Caco-2 (cell line): ENCODE measurements at regions not wholly inside any gene's neighbourhood (a gene's known extent, or its start where the extent isn't known, plus 50 kb on each side); places are given as distances from the start of the nearest gene placed in this dataset.

Source experiments
- BruUV-seq: library from RNA; stranded (reverse); fragments of 400-500 nt; replicated peaks from 2 replicates; lab custom pipeline; 2021; lab: Mats Ljungman, UMichigan
- CTCF ChIA-PET: fragments of 300-600 bp; sonication (Branson Sonifier 250); formaldehyde crosslinking; loops from one replicate; lab custom pipeline; 2022; ENCODE audit warnings: antibody characterized with exemption; lab: Charles Lee
- POLR2A ChIA-PET: fragments of 300-600 bp; sonication (Branson Sonifier 250); formaldehyde crosslinking; loops from one replicate; lab custom pipeline; 2022; ENCODE audit warnings: antibody characterized with exemption; lab: Charles Lee
- DNase-seq, 2 experiments: peaks; one replicate each; pipeline versions ENCODE4 v3.0.0 to v3.0.0-alpha.2; 2020 to 2022
- H3K27me3 ChIP-seq: replicated peaks from 2 replicates; pipeline ENCODE4 v1.6.0; 2011; ENCODE audit warnings: low read length; ENCODE audit not compliant: control insufficient read depth, insufficient read depth
- H3K36me3 ChIP-seq: 2 replicates; pipeline ENCODE4 v1.5.1; 2011; ENCODE audit warnings: low read length; ENCODE audit not compliant: control insufficient read depth, insufficient read depth
- H3K4me1 ChIP-seq: fragments of 250-450 bp; sonication (Bioruptor Pico); 2 replicates; pipeline ENCODE4 v1.5.1; 2020; ENCODE audit warnings: mild to moderate bottlenecking
- H3K4me3 ChIP-seq: 2 replicates; pipeline ENCODE4 v1.5.1; 2011; ENCODE audit warnings: low read depth, mild to moderate bottlenecking, control low read depth, low read length
- H3K9me3 ChIP-seq: fragments of 250-450 bp; sonication (Bioruptor Pico); 2 replicates; pipeline ENCODE4 v1.5.1; 2020; ENCODE audit warnings: mild to moderate bottlenecking, moderate library complexity
- H3K27ac Mint-ChIP-seq: one replicate; pipeline ENCODE4 v1.8.0; 2022; ENCODE audit warnings: mixed read lengths; ENCODE audit not compliant: unreplicated experiment
- H3K27me3 Mint-ChIP-seq: one replicate; pipeline ENCODE4 v1.8.0; 2022; ENCODE audit warnings: mixed read lengths; ENCODE audit not compliant: insufficient read depth, unreplicated experiment
- H3K36me3 Mint-ChIP-seq: one replicate; pipeline ENCODE4 v1.8.0; 2022; ENCODE audit warnings: mild to moderate bottlenecking, mixed read lengths; ENCODE audit not compliant: insufficient read depth, unreplicated experiment
- H3K4me1 Mint-ChIP-seq: one replicate; pipeline ENCODE4 v1.8.0; 2022; ENCODE audit warnings: low read depth, mixed read lengths; ENCODE audit not compliant: unreplicated experiment
- H3K4me3 Mint-ChIP-seq: one replicate; pipeline ENCODE4 v1.8.0; 2022; ENCODE audit warnings: mild to moderate bottlenecking, moderate library complexity, mixed read lengths; ENCODE audit not compliant: unreplicated experiment
- H3K9me3 Mint-ChIP-seq: one replicate; pipeline ENCODE4 v1.8.0; 2022; ENCODE audit warnings: mixed read lengths; ENCODE audit not compliant: unreplicated experiment
- intact Hi-C: fragments of 100-400 bp; cut with micrococcal nuclease; formaldehyde crosslinking; loops from one replicate; pipeline ENCODE4 v1.10.0; 2022; ENCODE audit not compliant: unreplicated experiment
- TF ChIP-seq, protein P1 (sequence below), 2 experiments: fragments of 200-600 bp in 1 of 2; IDR thresholded peaks; 1 replicate in 1 of 2; 2 replicates in 1 of 2; pipeline versions ENCODE4 v1.5.1 to v1.8.0; 2011 to 2022; ENCODE audit warnings: antibody characterized with exemption in 1 of 2, control low read depth in 1 of 2, inconsistent platforms in 1 of 2, low read depth in 1 of 2, low read length in 1 of 2, mild to moderate bottlenecking in 1 of 2, moderate library complexity in 1 of 2; ENCODE audit not compliant: insufficient read depth in 1 of 2, severe bottlenecking in 1 of 2, unreplicated experiment in 1 of 2

DNA sequence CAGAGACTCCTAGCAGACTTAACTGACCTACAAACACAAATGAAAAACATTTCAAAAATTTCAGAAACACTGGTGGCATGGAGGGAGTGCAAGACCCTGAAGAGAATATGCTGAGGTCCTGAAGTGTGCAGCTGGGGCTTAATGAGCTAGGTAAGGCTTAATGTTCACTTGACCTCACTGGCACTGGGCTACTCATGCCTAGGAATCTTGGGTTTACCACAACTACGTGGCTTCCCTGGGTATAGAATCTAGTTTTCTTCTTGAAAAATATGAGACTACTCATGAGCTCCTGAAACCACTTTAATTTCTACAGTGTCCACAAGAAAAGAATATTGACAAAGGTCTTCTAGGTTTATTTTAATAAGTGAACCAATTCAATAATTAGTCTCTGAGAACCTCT is 139.8 kb downstream of the HNMT start:
- DNase-seq = no peak
- Mint-ChIP-seq H3K27me3 (no peaks in the 10 kb centered on the region), H3K4me1 (peaks cover 30% of the 10 kb centered on the region), H3K27ac (no peak overlapping the region), H3K4me3 (no peak overlapping the region), H3K36me3 (no peaks in the 10 kb centered on the region), H3K9me3 (peaks cover 24% of the 10 kb centered on the region)
- no peaks in the 10 kb centered on the region for H3K9me3 ChIP-seq
- H3K4me1 ChIP-seq = peaks cover 52% of the 10 kb centered on the region
- ChIA-PET CTCF (no interaction called here), POLR2A (no interaction called here)
- no peak overlapping the region for H3K4me3 ChIP-seq
- BruUV-seq = no TSS peak
- no peaks in the 10 kb centered on the region for H3K36me3 ChIP-seq
- no peaks in the 10 kb centered on the region for H3K27me3 ChIP-seq
- intact Hi-C loops = loop anchor here (2.0 to 10.0 kb wide), 2 partner anchors 69 to 621 kb away; no protein-coding TSS in a partner anchor
- TF ChIP-seq, protein P1, sequence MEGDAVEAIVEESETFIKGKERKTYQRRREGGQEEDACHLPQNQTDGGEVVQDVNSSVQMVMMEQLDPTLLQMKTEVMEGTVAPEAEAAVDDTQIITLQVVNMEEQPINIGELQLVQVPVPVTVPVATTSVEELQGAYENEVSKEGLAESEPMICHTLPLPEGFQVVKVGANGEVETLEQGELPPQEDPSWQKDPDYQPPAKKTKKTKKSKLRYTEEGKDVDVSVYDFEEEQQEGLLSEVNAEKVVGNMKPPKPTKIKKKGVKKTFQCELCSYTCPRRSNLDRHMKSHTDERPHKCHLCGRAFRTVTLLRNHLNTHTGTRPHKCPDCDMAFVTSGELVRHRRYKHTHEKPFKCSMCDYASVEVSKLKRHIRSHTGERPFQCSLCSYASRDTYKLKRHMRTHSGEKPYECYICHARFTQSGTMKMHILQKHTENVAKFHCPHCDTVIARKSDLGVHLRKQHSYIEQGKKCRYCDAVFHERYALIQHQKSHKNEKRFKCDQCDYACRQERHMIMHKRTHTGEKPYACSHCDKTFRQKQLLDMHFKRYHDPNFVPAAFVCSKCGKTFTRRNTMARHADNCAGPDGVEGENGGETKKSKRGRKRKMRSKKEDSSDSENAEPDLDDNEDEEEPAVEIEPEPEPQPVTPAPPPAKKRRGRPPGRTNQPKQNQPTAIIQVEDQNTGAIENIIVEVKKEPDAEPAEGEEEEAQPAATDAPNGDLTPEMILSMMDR (IDR thresholded peaks at IDR 0.05; ENCODE audit: insufficient read depth in 1 of 2, low read depth in 1 of 2, low read length in 1 of 2, severe bottlenecking in 1 of 2, unreplicated experiment in 1 of 2) = no peak

DNA sequence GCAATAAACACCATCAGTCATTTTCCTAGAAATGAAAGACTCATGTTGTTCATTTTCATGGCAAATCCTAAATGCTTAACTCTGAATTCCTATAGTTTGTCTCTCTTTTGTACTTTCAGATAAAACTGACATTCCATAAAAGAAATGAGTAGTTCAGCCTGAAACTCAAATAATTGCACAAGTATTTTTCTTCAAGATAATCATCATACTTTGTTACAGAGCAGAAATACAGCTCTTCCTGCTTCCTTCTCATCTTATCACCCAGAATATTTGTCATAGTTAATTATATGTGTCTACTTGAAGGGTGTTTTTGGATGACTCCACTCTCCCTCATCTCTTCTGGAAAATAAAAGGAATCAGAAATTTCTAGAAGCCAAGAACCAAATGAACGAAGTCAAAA is 141.1 kb downstream of the HNMT start:
- intact Hi-C loops = loop anchor here (1.0 to 10.0 kb wide), 6 partner anchors 15 to 619 kb away; partner anchors contain the start of gene HNMT
- peaks cover 55% of the 10 kb centered on the region for H3K4me1 ChIP-seq
- Mint-ChIP-seq H3K9me3 (peaks cover 22% of the 10 kb centered on the region), H3K27ac (peak overlapping the region; percentile 76), H3K27me3 (no peaks in the 10 kb centered on the region), H3K4me1 (peaks cover 34% of the 10 kb centered on the region), H3K36me3 (no peaks in the 10 kb centered on the region), H3K4me3 (peak overlapping the region; percentile 3)
- no peaks in the 10 kb centered on the region for H3K36me3 ChIP-seq
- H3K9me3 ChIP-seq = no peaks in the 10 kb centered on the region
- BruUV-seq = no TSS peak
- DNase-seq = peak in 1 of 2 experiments; percentile 10
- H3K4me3 ChIP-seq = no peak overlapping the region
- ChIA-PET CTCF (no interaction called here), POLR2A (interaction anchor here (0.6 kb wide), 1 partner anchor 141 kb away, joined by 3 read pairs; no protein-coding TSS in a partner anchor)
- TF ChIP-seq, protein P1 (IDR thresholded peaks at IDR 0.05; ENCODE audit: insufficient read depth in 1 of 2, low read depth in 1 of 2, low read length in 1 of 2, severe bottlenecking in 1 of 2, unreplicated experiment in 1 of 2) = no peak
- H3K27me3 ChIP-seq = no peaks in the 10 kb centered on the region

DNA sequence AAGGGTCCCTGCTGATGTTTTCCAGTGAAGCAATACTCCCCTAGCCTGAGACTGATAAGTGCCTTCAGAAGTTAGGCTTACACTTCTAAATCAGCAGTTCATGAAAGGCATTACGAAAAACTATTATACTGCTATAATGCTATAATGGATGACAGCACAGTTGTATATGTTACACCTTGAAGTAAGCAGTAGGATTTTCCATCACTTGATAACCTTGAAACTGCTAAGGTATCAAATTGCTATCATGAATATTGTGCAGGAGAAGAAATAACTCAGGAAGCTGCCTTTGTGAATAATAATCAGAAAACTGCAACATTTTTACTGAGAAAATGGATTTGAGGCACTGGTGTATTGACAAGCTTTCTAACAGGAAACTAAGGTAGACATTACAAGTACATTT is 142.3 kb downstream of the HNMT start:
- Histone ChIP-seq H3K36me3 (no peaks in the 10 kb centered on the region), H3K4me3 (no peak overlapping the region), H3K27me3 (no peaks in the 10 kb centered on the region), H3K9me3 (no peaks in the 10 kb centered on the region; the same call in 1 of the 2 replicates), H3K4me1 (peaks cover 68% of the 10 kb centered on the region)
- Mint-ChIP-seq H3K9me3 (peaks cover 34% of the 10 kb centered on the region), H3K4me1 (peaks cover 42% of the 10 kb centered on the region), H3K27ac (peak overlapping the region; percentile 76), H3K4me3 (peak overlapping the region; percentile 3), H3K27me3 (no peaks in the 10 kb centered on the region), H3K36me3 (peaks cover 6% of the 10 kb centered on the region)
- ChIA-PET POLR2A (no interaction called here), CTCF (no interaction called here)
- no peak for DNase-seq
- intact Hi-C loops = loop anchor here (5.0 to 10.0 kb wide), 2 partner anchors 86 to 618 kb away; no protein-coding TSS in a partner anchor
- TF ChIP-seq, protein P1 (IDR thresholded peaks at IDR 0.05; ENCODE audit: insufficient read depth in 1 of 2, low read depth in 1 of 2, low read length in 1 of 2, severe bottlenecking in 1 of 2, unreplicated experiment in 1 of 2) = no peak
- no TSS peak for BruUV-seq
